ENCODE measurements at regions not wholly inside any gene's neighbourhood (a gene's known extent, or its start where the extent isn't known, plus 50 kb on each side); places are given as distances from the start of the nearest gene placed in this dataset.
"Not testable (repeated sequence)": the region's sequence is repeated elsewhere in the genome, so short reads cannot be mapped to it uniquely, and the experiment has no call there.

GRCh38 chr6:157727629-157728182 lies 95.3 kb upstream of the SNX9 start:
- TF ChIP-seq CTCF (conservative IDR thresholded peaks at IDR 0.05; ENCODE audit: low read depth, low read length), result no peak
- no peak overlapping the region for H3K4me3 ChIP-seq (ENCODE audit: low read depth, low read length)
- no peak for DNase-seq (ENCODE audit: low read depth)

DNA sequence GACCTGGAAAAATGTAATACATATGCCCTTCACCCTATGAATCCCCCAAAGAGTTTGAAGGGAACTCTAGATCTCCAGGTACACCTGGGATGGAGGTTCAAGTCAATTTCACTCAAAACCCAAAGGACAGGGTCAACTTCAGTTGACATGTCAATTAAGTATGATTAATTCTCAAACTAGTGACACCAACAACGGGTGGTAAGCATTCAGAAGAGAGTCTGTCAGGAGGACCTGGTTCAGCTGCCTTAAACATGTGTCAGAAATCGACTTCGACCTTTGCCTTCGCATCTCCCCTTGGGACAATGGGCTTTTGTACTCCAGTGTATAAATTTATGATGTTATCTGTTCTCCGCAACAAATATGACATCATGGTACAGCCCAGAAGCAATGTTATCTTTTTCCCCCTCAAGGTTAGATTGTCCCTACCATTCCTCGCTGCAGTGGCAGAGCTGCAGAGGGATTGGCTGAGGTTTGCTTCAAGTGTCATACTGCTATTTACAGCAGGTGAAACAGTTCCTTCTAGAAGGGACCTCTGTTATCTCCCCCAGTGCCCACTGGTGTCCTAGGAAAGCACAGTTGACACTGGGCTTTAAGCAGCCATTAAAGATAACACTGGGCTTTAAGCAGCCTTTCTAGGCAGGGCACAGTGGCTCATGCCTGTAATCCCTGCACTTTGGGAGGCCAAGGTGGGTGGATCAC lies 94.7 kb upstream of the SNX9 start:
- TF ChIP-seq CTCF (conservative IDR thresholded peaks at IDR 0.05; ENCODE audit: low read depth, low read length), result no peak
- H3K4me3 ChIP-seq (ENCODE audit: low read depth, low read length), result no peak overlapping the region
- DNase-seq (ENCODE audit: low read depth), result no peak

GRCh38 chr6:157731221-157731620 lies 91.8 kb upstream of the SNX9 start:
- TF ChIP-seq CTCF (conservative IDR thresholded peaks at IDR 0.05; ENCODE audit: low read depth, low read length), result no peak
- DNase-seq (ENCODE audit: low read depth), result no peak
- H3K4me3 ChIP-seq (ENCODE audit: low read depth, low read length), result no peak overlapping the region

DNA sequence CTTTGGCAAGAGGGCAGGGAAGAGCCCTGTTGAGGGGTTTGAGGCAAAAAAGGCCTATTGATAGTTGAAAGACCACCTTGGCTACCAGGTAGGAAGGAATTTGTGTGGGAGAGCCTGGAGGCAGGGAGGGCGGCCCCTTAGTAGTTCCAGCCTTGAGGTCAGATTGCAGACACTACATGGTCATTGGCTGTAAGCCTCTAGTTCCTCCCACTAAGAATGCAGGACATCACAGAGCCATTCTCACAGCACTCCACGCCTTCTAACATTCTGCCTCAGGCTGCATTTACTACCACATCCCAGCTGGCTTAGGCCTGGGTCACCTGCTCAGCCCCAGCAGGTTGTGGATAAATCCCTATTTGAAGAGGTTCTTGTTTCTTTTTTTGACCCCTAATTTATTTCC lies 91.0 kb upstream of the SNX9 start:
- H3K4me3 ChIP-seq (ENCODE audit: low read depth, low read length), result no peak overlapping the region
- no peak for DNase-seq (ENCODE audit: low read depth)
- TF ChIP-seq CTCF (conservative IDR thresholded peaks at IDR 0.05; ENCODE audit: low read depth, low read length), result no peak

GRCh38 chr6:157732416-157733161 lies 90.5 kb upstream of the SNX9 start:
- TF ChIP-seq CTCF (conservative IDR thresholded peaks at IDR 0.05; ENCODE audit: low read depth, low read length), result no peak
- DNase-seq (ENCODE audit: low read depth), result no peak
- no peak overlapping the region for H3K4me3 ChIP-seq (ENCODE audit: low read depth, low read length)

DNA sequence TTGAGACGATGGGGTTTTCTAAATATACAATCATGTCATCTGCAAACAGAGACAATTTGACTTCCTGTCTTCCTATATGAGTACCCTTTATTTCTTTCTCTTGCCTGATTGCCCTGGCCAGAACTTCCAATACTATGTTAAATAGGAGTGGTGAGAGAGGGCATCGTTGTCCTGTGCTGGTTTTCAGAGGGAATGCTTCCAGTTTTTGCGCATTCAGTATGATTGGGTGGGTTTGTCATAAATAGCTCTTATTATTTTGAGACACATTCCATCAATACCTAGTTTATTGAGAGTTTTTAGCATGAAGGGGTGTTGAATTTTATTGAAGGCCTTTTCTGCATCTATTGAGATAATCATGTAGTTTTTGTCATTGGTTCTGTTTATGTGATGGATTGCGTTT lies 86.5 kb upstream of the SNX9 start:
- DNase-seq (ENCODE audit: low read depth); H3K4me3 ChIP-seq (ENCODE audit: low read depth, low read length): not testable (repeated sequence)

DNA sequence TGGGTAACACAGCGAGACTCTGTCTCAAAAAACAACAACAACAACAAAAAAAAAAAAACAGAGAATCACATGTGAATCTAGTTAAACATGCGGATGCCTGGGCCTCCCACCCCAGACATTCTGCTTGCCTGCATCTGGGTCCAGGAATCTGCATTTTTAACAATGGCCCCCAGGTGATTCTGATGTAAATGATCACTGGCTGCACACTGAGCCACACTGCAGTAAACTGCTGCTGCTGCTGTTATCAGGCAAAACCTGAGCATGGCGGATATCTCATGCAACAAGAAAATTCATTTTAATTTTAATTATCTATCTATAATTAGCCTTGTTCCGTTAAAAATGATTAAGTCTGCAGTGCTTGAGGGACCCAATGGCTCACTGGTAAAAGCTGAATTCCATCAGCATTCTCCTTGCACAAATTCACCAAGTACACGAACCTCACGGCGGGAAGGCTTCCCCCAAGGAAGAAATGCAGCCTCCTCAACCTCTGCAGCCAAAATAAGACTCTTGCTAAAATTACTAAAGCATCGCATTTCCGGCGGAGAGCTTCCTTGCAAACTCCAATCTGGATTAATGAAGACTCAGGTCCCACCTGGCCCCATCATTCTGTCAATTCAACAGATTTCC lies 81.6 kb upstream of the SNX9 start:
- no peak overlapping the region for H3K4me3 ChIP-seq (ENCODE audit: low read depth, low read length)
- no peak for DNase-seq (ENCODE audit: low read depth)
- TF ChIP-seq CTCF (conservative IDR thresholded peaks at IDR 0.05; ENCODE audit: low read depth, low read length), result no peak
